GM18867 (cell line): ENCODE measurements at regions not wholly inside any gene's neighbourhood (a gene's known extent, or its start where the extent isn't known, plus 50 kb on each side); places are given as distances from the start of the nearest gene placed in this dataset.
"Not testable (repeated sequence)": the region's sequence is repeated elsewhere in the genome, so short reads cannot be mapped to it uniquely, and the experiment has no call there.

ENCODE experiments used
- ATAC-seq: cut with Tn5 transposase; IDR thresholded peaks from one replicate; pipeline ENCODE4 v1.9.1; 2021; ENCODE audit warnings: mild to moderate bottlenecking, moderate library complexity; ENCODE audit not compliant: unreplicated experiment

- peak; percentile 57 for ATAC-seq
These were observed 128.7 kb downstream of the CEP120 start for GRCh38 chr5:123294544-123294943.

GRCh38 chr5:123289210-123289609, 134.0 kb downstream of the CEP120 start:
- ATAC-seq: no peak

- no peak for ATAC-seq
These were observed 135.3 kb downstream of the CEP120 start for GRCh38 chr5:123287881-123288280.

- ATAC-seq: no peak
These were observed 136.3 kb downstream of the CEP120 start for GRCh38 chr5:123286891-123287290.

GRCh38 chr5:123285122-123286023, 137.8 kb downstream of the CEP120 start:
- no peak for ATAC-seq

- ATAC-seq: no peak
These were observed 139.7 kb downstream of the CEP120 start for GRCh38 chr5:123283499-123283898.

- ATAC-seq: no peak
These were observed 140.2 kb downstream of the CEP120 start for GRCh38 chr5:123283031-123283430.

GRCh38 chr5:123282444-123282843, 140.8 kb downstream of the CEP120 start:
- ATAC-seq: no peak

- not testable (repeated sequence) for ATAC-seq
These were observed 142.3 kb downstream of the CEP120 start for GRCh38 chr5:123280854-123281253.

- ATAC-seq: no peak
These were observed 144.1 kb downstream of the CEP120 start for GRCh38 chr5:123279136-123279535.

GRCh38 chr5:123278284-123278683, 144.9 kb downstream of the CEP120 start:
- ATAC-seq: no peak

GRCh38 chr5:123273984-123274383, 149.2 kb downstream of the CEP120 start:
- no peak for ATAC-seq

- ATAC-seq: no peak
These were observed 150.1 kb downstream of the CEP120 start for GRCh38 chr5:123273095-123273494.

GRCh38 chr5:123269851-123270250, 153.4 kb downstream of the CEP120 start:
- no peak for ATAC-seq

GRCh38 chr5:123269436-123269835, 153.8 kb downstream of the CEP120 start:
- no peak for ATAC-seq

- no peak for ATAC-seq
These were observed 156.8 kb downstream of the CEP120 start for GRCh38 chr5:123266365-123266764.

GRCh38 chr5:123265551-123265950, 157.7 kb downstream of the CEP120 start:
- ATAC-seq: no peak

- no peak for ATAC-seq
These were observed 158.8 kb downstream of the CEP120 start for GRCh38 chr5:123264394-123264793.

- ATAC-seq: no peak
These were observed 159.3 kb downstream of the CEP120 start for GRCh38 chr5:123263859-123264258.

- no peak for ATAC-seq
These were observed 160.9 kb downstream of the CEP120 start for GRCh38 chr5:123262216-123262823.

- no peak for ATAC-seq
These were observed 161.5 kb downstream of the CEP120 start for GRCh38 chr5:123261752-123262151.

- ATAC-seq: no peak
These were observed 160.4 kb downstream of the PRDM6 start for GRCh38 chr5:123249446-123249845.
